ENCODE measurements at regions not wholly inside any gene's neighbourhood (a gene's known extent, or its start where the extent isn't known, plus 50 kb on each side); places are given as distances from the start of the nearest gene placed in this dataset.
A peak's percentile ranks its signal among the peaks of the same experiment; 100 is the strongest.

- Histone ChIP-seq H3K4me3 (no peak overlapping the region), H3K4me1 (ENCODE audit: insufficient read depth) (no peaks in the 10 kb centered on the region), H3K9me3 (no peaks in the 10 kb centered on the region), H3K27ac (no peak overlapping the region), H3K27me3 (no peaks in the 10 kb centered on the region), H3K36me3 (no peaks in the 10 kb centered on the region)
- no peak for DNase-seq
- intact Hi-C loops (cut with DNase I): no loop called here
- no peak for TF ChIP-seq CTCF (IDR thresholded peaks at IDR 0.05)
- no peak for TF ChIP-seq POLR2A (IDR thresholded peaks at IDR 0.05)
- no peak for TF ChIP-seq EP300 (IDR thresholded peaks at IDR 0.05)
- WGBS, 3 donors: 91 to 95% (median 93%) methylated on average over 4 of the region's 4 CpGs
These were observed 266.8 kb downstream of the TLE3 start for GRCh38 chr15:69830876-69831275.

- no peak overlapping the region for H3K4me3 ChIP-seq
- H3K9me3 ChIP-seq: no peaks in the 10 kb centered on the region
- intact Hi-C loops (cut with DNase I): no loop called here
- TF ChIP-seq CTCF (IDR thresholded peaks at IDR 0.05) (no peak), POLR2A (IDR thresholded peaks at IDR 0.05) (no peak), EP300 (IDR thresholded peaks at IDR 0.05) (no peak)
- no peaks in the 10 kb centered on the region for H3K27me3 ChIP-seq
- H3K27ac ChIP-seq: no peak overlapping the region
- H3K36me3 ChIP-seq: no peaks in the 10 kb centered on the region
- no peak for DNase-seq
- 87 to 92% (median 91%) methylated on average over 5 of the region's 5 CpGs for WGBS, 3 donors
- no peaks in the 10 kb centered on the region for H3K4me1 ChIP-seq (ENCODE audit: insufficient read depth)
These were observed 263.4 kb downstream of the TLE3 start for GRCh38 chr15:69834267-69834666.

- no peak overlapping the region for H3K4me3 ChIP-seq
- H3K27ac ChIP-seq: no peak overlapping the region
- DNase-seq: peak in 1 of 5 donors; percentile 19
- TF ChIP-seq CTCF (IDR thresholded peaks at IDR 0.05) (no peak), EP300 (IDR thresholded peaks at IDR 0.05) (no peak), POLR2A (IDR thresholded peaks at IDR 0.05) (no peak)
- H3K36me3 ChIP-seq: no peaks in the 10 kb centered on the region
- intact Hi-C loops (cut with DNase I): no loop called here
- no peaks in the 10 kb centered on the region for H3K4me1 ChIP-seq (ENCODE audit: insufficient read depth)
- no peaks in the 10 kb centered on the region for H3K9me3 ChIP-seq
- 7 to 16% (median 10%) methylated on average over 3 of the region's 3 CpGs for WGBS, 3 donors
- no peaks in the 10 kb centered on the region for H3K27me3 ChIP-seq
These were observed 263.0 kb downstream of the TLE3 start for GRCh38 chr15:69834761-69835160.

- no peak overlapping the region for H3K4me3 ChIP-seq
- no peaks in the 10 kb centered on the region for H3K9me3 ChIP-seq
- H3K36me3 ChIP-seq: no peaks in the 10 kb centered on the region
- no peak for DNase-seq
- WGBS, 3 donors: 84 to 88% (median 84%) methylated on average over 3 of the region's 3 CpGs
- no peaks in the 10 kb centered on the region for H3K4me1 ChIP-seq (ENCODE audit: insufficient read depth)
- TF ChIP-seq POLR2A (IDR thresholded peaks at IDR 0.05) (no peak), EP300 (IDR thresholded peaks at IDR 0.05) (no peak), CTCF (IDR thresholded peaks at IDR 0.05) (no peak)
- intact Hi-C loops (cut with DNase I): no loop called here
- H3K27me3 ChIP-seq: no peaks in the 10 kb centered on the region
- H3K27ac ChIP-seq: no peak overlapping the region
These were observed 261.7 kb downstream of the TLE3 start for GRCh38 chr15:69836048-69836447.
